ENCODE measurements at regions not wholly inside any gene's neighbourhood (a gene's known extent, or its start where the extent isn't known, plus 50 kb on each side); places are given as distances from the start of the nearest gene placed in this dataset.
A peak's percentile ranks its signal among the peaks of the same experiment; 100 is the strongest.

DNA sequence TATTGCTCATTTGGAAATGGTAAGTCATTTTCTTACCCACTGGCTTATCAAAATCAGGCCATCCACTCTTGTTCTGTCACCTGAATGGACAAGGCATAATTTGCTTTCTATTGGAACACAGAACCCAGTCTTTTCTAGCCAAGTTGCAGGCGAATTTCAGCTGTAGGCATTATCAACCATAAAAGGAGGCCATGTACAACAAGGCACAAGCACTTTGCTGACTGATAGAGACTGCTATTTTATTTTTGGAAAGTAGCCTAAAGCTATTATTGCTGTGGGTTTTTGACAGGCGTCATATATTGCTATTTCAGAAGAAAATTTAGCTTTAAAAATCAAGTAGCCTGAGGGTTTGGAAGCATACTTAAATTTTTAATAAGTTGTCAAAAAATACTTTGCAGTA, 344.2 kb downstream of the HDGFL1 start:
- Histone ChIP-seq H3K27me3 (ENCODE audit: low read depth) (no peaks in the 10 kb centered on the region), H3K27ac (replicated peaks) (peak overlapping the region; percentile 42), H3K9me3 (replicated peaks) (no peaks in the 10 kb centered on the region), H3K36me3 (no peaks in the 10 kb centered on the region), H3K4me1 (peaks cover 29% of the 10 kb centered on the region), H3K4me3 (no peak overlapping the region)
- no peak for TF ChIP-seq CTCF (IDR thresholded peaks at IDR 0.05; ENCODE audit: borderline replicate concordance)
- intact Hi-C loops (cut with micrococcal nuclease), result no loop called here
- DNase-seq, result no peak

GRCh38 chr6:22917344-22917743, 348.0 kb downstream of the HDGFL1 start:
- TF ChIP-seq CTCF (IDR thresholded peaks at IDR 0.05; ENCODE audit: borderline replicate concordance), result no peak
- Histone ChIP-seq H3K36me3 (no peaks in the 10 kb centered on the region), H3K27me3 (ENCODE audit: low read depth) (no peaks in the 10 kb centered on the region), H3K4me3 (no peak overlapping the region), H3K4me1 (peaks cover 29% of the 10 kb centered on the region), H3K27ac (replicated peaks) (peak overlapping the region; percentile 49), H3K9me3 (replicated peaks) (no peaks in the 10 kb centered on the region)
- intact Hi-C loops (cut with micrococcal nuclease), result no loop called here
- DNase-seq, result no peak

GRCh38 chr6:22921828-22922227, 352.5 kb downstream of the HDGFL1 start:
- Histone ChIP-seq H3K4me1 (peaks cover 31% of the 10 kb centered on the region), H3K27ac (replicated peaks) (no peak overlapping the region), H3K27me3 (ENCODE audit: low read depth) (no peaks in the 10 kb centered on the region), H3K36me3 (no peaks in the 10 kb centered on the region), H3K9me3 (replicated peaks) (no peaks in the 10 kb centered on the region), H3K4me3 (no peak overlapping the region)
- no peak for DNase-seq
- TF ChIP-seq CTCF (IDR thresholded peaks at IDR 0.05; ENCODE audit: borderline replicate concordance), result no peak
- intact Hi-C loops (cut with micrococcal nuclease), result no loop called here

GRCh38 chr6:22925304-22925835, 356.0 kb downstream of the HDGFL1 start:
- no peak for DNase-seq
- H3K9me3 ChIP-seq (replicated peaks), result no peaks in the 10 kb centered on the region
- peaks cover 50% of the 10 kb centered on the region for H3K4me1 ChIP-seq
- no peaks in the 10 kb centered on the region for H3K36me3 ChIP-seq
- H3K27me3 ChIP-seq (ENCODE audit: low read depth), result no peaks in the 10 kb centered on the region
- H3K4me3 ChIP-seq, result no peak overlapping the region
- intact Hi-C loops (cut with micrococcal nuclease), result no loop called here
- no peak for TF ChIP-seq CTCF (IDR thresholded peaks at IDR 0.05; ENCODE audit: borderline replicate concordance)
- H3K27ac ChIP-seq (replicated peaks), result peak overlapping the region; percentile 70

DNA sequence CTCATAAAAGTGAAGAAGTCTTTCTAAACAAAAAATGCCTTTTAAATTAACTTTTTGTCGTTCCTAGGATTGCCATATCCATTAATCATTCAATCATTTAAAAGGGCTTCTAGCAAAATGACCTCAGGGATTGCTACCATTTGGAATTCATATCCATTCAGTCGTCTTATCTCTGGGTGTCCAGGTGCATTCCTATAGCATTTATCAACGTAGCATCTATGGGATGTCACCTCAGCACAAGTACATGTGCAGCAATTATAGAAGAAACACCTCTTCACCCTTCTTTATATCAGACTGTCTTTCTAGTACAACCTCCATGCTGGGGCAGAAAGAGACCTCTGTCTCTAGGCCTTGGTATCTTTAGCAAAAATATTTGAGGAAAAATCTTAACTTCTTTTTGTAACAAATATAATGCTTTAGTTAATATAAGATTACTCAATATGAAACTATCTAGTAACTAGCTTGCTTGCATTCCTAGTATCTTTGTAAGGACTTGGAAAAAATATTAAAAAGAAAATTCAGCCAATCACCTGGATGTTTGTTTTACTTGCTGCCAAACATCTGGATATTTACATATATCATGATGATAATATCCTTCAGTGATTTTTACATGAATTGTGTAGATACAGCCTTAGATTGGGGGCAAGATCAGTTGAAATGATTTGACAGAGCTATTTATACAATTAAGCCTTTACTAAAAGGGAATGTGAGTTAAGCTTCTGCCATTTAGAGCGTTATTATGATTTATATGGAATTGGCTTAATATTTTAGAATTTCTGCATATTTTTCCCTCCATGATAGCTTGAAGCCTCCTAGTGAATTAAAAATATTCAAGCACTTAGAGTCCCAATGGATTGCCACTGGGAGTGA, 356.8 kb downstream of the HDGFL1 start:
- intact Hi-C loops (cut with micrococcal nuclease), result no loop called here
- peak overlapping the region; percentile 70 for H3K27ac ChIP-seq (replicated peaks)
- no peak for DNase-seq
- no peaks in the 10 kb centered on the region for H3K27me3 ChIP-seq (ENCODE audit: low read depth)
- peaks cover 50% of the 10 kb centered on the region for H3K4me1 ChIP-seq
- no peak overlapping the region for H3K4me3 ChIP-seq
- no peaks in the 10 kb centered on the region for H3K36me3 ChIP-seq
- no peaks in the 10 kb centered on the region for H3K9me3 ChIP-seq (replicated peaks)
- no peak for TF ChIP-seq CTCF (IDR thresholded peaks at IDR 0.05; ENCODE audit: borderline replicate concordance)

Data from left ventricle myocardium inferior (tissue), 1 donor.